H1 (cell line): ENCODE measurements at regions not wholly inside any gene's neighbourhood (a gene's known extent, or its start where the extent isn't known, plus 50 kb on each side); places are given as distances from the start of the nearest gene placed in this dataset.

Experiments used
- BRCA1 ChIP-seq: IDR thresholded peaks from 2 replicates; pipeline ENCODE4 v1.6.1; 2012; ENCODE audit warnings: low read depth, low read length, improper control_type of control experiment
- CBX8 ChIP-seq: fragments of 300-800, 300-1000 bp; sonication (generic); IDR thresholded peaks from 2 replicates; pipeline ENCODE4 v1.7.1; 2016; ENCODE audit warnings: low read depth, low read length, borderline replicate concordance
- FOSL1 ChIP-seq: IDR thresholded peaks from 2 replicates; pipeline ENCODE4 v1.6.1; 2011; ENCODE audit warnings: mild to moderate bottlenecking, low read depth, low read length, moderate library complexity; ENCODE audit not compliant: insufficient read depth
- KDM1A ChIP-seq: fragments of 200-600, 300-600 bp; sonication (generic); IDR thresholded peaks from 2 replicates; pipeline ENCODE4 v1.7.1; 2016; ENCODE audit warnings: mild to moderate bottlenecking, low read length, borderline replicate concordance
- NRF1 ChIP-seq: IDR thresholded peaks from 2 replicates; pipeline ENCODE4 v1.6.1; 2011; ENCODE audit warnings: mild to moderate bottlenecking, low read depth, low read length, improper control_type of control experiment
- SIN3A ChIP-seq, 2 experiments: IDR thresholded peaks in 1 of 2; conservative IDR thresholded peaks in 1 of 2; 2 replicates each; pipeline ENCODE4 v1.6.1; 2011 to 2012; ENCODE audit warnings: low read length in 2 of 2, improper control_type of control experiment in 1 of 2, low read depth in 1 of 2, mild to moderate bottlenecking in 1 of 2
- TF ChIP-seq, protein P1 (sequence below): fragments of 300-600 bp; sonication (generic); IDR thresholded peaks from 2 replicates; pipeline ENCODE4 v1.7.1; 2012; ENCODE audit warnings: low read length, moderate library complexity, mild to moderate bottlenecking, inconsistent platforms; ENCODE audit not compliant: insufficient replicate concordance

- TF ChIP-seq, protein P1, sequence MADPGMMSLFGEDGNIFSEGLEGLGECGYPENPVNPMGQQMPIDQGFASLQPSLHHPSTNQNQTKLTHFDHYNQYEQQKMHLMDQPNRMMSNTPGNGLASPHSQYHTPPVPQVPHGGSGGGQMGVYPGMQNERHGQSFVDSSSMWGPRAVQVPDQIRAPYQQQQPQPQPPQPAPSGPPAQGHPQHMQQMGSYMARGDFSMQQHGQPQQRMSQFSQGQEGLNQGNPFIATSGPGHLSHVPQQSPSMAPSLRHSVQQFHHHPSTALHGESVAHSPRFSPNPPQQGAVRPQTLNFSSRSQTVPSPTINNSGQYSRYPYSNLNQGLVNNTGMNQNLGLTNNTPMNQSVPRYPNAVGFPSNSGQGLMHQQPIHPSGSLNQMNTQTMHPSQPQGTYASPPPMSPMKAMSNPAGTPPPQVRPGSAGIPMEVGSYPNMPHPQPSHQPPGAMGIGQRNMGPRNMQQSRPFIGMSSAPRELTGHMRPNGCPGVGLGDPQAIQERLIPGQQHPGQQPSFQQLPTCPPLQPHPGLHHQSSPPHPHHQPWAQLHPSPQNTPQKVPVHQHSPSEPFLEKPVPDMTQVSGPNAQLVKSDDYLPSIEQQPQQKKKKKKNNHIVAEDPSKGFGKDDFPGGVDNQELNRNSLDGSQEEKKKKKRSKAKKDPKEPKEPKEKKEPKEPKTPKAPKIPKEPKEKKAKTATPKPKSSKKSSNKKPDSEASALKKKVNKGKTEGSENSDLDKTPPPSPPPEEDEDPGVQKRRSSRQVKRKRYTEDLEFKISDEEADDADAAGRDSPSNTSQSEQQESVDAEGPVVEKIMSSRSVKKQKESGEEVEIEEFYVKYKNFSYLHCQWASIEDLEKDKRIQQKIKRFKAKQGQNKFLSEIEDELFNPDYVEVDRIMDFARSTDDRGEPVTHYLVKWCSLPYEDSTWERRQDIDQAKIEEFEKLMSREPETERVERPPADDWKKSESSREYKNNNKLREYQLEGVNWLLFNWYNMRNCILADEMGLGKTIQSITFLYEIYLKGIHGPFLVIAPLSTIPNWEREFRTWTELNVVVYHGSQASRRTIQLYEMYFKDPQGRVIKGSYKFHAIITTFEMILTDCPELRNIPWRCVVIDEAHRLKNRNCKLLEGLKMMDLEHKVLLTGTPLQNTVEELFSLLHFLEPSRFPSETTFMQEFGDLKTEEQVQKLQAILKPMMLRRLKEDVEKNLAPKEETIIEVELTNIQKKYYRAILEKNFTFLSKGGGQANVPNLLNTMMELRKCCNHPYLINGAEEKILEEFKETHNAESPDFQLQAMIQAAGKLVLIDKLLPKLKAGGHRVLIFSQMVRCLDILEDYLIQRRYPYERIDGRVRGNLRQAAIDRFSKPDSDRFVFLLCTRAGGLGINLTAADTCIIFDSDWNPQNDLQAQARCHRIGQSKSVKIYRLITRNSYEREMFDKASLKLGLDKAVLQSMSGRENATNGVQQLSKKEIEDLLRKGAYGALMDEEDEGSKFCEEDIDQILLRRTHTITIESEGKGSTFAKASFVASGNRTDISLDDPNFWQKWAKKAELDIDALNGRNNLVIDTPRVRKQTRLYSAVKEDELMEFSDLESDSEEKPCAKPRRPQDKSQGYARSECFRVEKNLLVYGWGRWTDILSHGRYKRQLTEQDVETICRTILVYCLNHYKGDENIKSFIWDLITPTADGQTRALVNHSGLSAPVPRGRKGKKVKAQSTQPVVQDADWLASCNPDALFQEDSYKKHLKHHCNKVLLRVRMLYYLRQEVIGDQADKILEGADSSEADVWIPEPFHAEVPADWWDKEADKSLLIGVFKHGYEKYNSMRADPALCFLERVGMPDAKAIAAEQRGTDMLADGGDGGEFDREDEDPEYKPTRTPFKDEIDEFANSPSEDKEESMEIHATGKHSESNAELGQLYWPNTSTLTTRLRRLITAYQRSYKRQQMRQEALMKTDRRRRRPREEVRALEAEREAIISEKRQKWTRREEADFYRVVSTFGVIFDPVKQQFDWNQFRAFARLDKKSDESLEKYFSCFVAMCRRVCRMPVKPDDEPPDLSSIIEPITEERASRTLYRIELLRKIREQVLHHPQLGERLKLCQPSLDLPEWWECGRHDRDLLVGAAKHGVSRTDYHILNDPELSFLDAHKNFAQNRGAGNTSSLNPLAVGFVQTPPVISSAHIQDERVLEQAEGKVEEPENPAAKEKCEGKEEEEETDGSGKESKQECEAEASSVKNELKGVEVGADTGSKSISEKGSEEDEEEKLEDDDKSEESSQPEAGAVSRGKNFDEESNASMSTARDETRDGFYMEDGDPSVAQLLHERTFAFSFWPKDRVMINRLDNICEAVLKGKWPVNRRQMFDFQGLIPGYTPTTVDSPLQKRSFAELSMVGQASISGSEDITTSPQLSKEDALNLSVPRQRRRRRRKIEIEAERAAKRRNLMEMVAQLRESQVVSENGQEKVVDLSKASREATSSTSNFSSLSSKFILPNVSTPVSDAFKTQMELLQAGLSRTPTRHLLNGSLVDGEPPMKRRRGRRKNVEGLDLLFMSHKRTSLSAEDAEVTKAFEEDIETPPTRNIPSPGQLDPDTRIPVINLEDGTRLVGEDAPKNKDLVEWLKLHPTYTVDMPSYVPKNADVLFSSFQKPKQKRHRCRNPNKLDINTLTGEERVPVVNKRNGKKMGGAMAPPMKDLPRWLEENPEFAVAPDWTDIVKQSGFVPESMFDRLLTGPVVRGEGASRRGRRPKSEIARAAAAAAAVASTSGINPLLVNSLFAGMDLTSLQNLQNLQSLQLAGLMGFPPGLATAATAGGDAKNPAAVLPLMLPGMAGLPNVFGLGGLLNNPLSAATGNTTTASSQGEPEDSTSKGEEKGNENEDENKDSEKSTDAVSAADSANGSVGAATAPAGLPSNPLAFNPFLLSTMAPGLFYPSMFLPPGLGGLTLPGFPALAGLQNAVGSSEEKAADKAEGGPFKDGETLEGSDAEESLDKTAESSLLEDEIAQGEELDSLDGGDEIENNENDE, result no peak
- TF ChIP-seq FOSL1 (no peak), BRCA1 (no peak), CBX8 (no peak), KDM1A (no peak), NRF1 (no peak), SIN3A (conservative IDR thresholded peaks at IDR 0.05 in 1 of 2, IDR thresholded peaks at IDR 0.05 in 1 of 2; ENCODE audit: low read depth in 1 of 2, low read length in 2 of 2) (no peak)
Observed at GRCh38 chr2:53610260-53610659, 157.3 kb upstream of the CHAC2 start (continued).
